HUDEP-2 (cell line): ENCODE measurements at regions not wholly inside any gene's neighbourhood (a gene's known extent, or its start where the extent isn't known, plus 50 kb on each side); places are given as distances from the start of the nearest gene placed in this dataset.

Experiments
- DNase-seq, 76 experiments: peaks; one replicate each; lab custom pipeline; 2025; ENCODE audit not compliant: unreplicated experiment in 76 of 76; lab: John Stamatoyannopoulos, UW

DNA sequence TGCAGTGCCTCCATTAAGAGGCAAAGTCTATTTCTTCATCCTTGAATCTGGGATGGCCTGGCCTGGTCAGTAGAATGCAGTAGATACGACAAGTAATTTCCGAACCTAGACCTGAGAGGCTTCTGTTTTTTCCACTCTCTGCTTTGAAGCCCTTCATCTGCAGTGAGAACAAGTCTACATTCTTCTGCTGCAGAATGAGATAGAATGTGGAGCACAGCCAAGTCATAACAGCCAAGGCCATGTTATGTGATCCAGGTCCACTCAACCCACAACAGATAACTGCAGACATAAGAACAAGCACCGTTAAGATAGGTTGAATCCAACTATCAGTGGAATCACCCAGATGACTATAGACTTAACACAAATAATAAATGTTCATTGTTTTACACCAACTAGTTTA lies 1297.7 kb downstream of the C4orf33 start:
- DNase-seq: no peak

DNA sequence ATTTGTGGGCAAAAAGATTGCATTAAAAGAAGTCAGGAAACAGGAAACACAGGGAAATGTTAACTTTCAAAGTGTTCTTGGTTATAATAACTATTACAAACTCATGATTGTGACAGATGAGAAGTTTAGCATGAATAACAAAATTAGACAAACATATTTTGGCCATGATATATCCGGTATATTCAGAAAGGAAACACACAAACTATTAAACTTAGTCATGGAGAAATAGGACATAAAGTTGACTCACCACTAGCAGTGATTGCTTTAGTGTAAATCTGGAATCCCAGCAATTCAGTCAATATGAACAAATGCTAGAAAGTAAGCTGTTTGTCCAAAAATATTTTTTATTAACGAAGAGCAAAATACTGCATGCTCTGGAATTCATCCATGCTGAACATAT lies 1299.9 kb downstream of the C4orf33 start:
- no peak for DNase-seq

DNA sequence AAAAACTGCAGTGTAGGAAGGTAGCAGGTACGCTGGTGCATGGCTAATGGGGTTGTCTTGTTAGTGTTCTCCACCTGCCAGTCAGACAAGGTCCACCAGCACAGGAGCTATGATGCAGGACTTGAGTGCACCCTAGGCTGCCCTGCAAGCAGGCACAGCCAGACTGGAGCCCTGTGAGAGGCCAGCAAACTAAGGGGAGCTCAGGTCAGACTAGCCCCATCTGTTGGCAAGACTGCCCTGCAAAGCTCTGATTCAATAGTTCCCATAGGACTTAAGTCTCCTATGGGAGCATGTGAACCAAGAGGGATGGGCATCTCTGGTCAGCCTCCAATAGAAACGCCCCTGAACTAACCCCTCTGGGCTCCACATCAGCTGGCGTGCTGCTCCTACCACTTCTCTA lies 1307.3 kb downstream of the C4orf33 start:
- DNase-seq: no peak

DNA sequence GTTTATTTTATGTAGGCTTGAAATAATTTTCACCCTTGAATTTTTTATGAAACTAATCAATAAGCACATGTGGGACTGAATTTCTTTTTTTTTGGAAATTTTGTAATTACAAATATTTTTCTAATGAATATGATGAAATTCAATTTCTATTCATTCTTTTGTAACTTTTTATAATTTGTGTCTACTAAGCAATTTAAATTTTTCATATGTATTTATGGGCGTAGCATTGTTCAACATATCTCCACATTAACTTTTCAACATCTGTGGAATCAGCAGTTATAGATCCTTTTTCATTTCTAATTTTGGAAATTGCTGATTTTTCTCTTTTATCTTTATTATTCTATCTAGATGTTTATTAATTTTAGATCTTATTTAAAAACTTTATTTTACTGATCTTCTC lies 1320.3 kb downstream of the C4orf33 start:
- DNase-seq: no peak

DNA sequence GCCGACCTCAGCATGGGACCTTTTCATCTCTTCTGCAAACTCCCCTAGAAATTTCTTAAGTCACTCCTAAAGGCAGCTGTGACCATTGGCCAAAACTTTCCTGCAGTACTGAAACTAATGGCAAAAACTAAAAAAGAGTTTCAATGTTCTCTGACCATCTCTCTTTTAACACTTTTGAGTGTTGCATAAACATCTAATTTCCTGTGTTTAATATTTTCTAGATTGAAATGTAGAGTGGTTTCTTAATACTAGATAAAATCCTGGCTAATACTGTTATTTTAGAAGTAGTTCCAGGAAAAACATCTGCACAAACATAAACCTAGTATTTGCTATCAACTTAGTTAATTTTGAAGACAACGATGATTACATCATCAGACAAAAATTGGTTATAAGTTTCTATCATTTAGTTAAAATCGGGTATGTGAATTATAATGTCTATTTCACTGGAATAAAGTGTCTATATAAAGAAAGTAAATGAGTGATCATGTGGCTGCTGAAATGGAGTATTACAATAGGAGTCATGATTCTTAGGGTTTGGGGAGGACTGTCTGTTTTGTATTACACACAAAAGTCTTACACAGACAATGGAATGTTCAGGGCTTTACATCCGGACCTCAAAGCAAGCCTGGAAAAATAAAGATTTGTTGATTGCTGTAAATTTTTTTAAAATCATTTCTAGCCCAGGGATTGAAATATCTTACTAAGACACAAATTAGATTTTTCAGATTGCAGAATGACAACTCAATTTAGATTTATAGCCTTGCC lies 1323.4 kb downstream of the C4orf33 start:
- no peak for DNase-seq

DNA sequence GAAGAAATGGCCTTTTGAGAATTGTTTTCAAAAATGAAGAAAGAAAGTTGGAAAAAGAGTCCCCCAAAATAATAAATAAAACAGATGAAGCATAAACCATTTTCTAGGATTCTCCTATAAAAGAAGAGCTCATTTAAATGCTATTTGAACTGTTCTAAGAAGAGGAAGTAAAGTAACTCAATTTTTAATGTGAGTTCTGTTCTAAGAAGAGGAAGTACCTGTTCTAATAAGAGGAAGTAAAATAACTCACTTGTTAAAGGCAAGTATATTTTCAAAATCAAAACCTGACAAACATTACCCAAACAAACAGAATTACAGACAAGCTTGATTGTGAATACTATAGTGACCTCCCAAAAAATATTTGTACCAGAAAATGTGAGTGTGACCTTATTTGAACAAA lies 1326.3 kb downstream of the C4orf33 start:
- DNase-seq: no peak

DNA sequence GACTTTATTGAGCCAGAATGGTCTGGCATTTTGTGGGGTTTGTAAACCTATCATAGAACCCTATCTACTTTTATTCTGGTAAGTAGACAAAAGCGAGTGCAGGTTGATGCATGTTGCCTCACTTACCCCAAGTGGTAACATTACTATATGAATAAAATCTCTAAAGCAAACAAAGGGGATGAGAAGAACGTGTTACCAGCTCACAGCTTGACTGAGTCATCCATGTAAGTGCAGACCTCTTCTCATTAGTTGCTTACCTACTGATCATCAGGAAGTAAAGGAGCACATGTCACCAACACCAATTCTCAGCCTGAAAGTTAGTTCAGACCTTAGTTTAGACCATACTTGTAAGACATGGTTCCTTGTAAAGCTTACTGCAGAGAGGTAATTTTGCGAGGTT lies 1328.3 kb downstream of the C4orf33 start:
- DNase-seq: no peak

DNA sequence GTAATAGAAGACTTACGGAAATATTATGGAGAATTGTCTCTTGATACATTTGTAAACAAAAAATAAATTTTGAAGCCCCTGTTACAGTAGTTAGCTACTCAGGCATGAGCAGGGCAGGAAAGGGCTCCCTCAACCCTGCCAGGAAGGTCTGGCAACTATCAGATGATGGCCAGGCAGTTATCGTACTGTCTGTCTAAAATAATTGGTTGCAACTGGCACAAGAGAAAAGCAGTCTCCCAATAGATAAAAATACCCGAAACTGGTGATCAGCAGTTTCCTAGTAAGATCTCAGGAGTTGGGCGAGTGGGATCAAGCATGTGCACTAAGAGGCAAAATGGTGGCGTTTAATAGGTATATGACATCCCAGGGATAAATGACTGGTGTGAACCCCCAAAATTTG lies 1336.3 kb downstream of the C4orf33 start:
- no peak for DNase-seq

DNA sequence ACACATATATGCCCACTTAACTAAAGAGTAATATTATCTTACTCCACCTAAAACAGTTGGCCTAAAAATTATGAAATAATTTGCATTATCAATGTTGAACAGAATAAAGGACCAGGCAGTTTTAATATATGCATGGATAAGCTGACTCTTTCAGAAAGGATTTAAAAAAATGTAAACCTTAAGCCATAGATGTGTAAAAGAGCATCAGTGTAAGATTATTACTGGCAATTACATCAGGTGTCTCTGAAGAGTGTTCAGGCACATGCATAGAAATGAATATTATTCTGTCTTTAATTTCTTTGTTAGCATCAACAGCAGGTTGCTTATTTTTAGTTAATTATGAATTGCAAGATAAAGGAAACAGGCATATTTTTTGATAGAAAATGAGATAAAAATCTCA lies 1353.8 kb downstream of the C4orf33 start:
- no peak for DNase-seq

DNA sequence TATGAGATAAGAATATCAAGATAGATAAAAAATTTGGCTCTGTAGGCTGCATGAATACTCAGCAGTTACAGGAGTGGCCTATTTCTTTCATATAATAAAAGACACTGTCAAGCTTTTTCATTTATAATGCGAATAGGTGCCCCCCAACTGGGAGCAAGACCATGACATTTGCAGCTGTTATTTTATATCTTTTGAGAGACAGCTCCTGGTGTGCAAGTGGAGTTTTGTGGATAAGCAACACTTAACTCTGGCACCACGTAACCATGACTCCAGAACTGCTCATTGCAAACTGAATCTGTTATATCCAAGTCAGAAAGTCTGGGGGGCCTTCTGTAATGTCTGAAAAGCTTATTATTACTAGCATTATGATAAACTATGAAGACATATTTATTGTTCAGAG lies 1372.4 kb downstream of the C4orf33 start:
- DNase-seq: no peak

DNA sequence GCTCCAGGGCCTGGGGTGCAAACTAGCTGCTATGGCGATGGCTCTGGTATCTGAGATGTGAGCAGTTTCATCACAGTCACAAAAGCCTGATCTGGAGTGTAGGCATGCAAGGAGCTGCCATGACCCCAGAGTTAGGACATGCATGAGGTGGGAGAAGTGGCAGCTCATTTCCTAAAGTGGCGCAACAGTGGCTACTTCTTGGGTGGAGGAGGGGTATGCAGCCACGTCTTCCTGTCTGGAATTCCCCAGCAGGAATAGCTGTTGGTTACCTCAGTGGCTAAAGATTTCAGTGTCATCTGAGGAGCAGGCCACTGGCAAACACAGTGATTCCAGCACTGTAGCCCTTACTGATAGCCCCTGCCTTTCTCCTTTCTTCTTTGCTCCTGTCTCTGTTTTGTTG lies 1382.5 kb downstream of the C4orf33 start:
- DNase-seq: no peak

DNA sequence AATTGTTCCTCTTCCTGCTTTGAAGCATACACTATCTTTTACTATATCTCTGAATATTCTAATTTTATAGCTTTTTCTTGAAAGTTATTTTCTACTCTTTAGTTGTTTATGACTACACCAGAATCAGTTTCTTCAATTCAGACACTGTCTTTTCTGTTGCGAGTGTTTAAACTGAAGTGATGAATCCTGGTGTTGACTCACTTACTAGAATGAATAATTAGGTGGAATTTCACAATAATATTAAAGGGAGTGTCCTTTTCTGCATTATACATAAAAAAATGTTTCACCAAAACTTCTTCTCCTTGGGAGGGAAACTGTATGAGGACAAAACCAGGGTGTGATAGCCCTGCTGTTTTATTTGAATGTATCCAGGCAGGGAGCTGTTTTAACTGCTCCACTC lies 1383.1 kb downstream of the C4orf33 start:
- no peak for DNase-seq

DNA sequence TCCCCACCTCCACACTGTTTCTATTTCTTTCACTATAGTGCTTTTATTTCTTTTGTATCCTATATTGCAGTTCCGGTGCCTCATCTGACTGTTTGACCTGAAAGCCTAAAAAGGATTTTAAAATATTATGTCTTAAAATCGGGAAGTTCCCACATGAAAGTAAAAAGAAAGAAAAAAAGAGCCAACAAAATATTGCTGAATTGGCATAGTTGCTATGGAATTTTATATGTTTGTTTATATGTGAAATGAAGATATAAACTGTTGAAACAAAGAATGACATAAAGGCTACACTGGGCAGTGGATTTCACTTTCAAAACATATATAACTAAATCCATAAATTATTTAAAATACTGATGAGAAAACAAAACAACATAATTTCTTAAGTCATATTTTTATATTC lies 1383.7 kb downstream of the C4orf33 start:
- DNase-seq: no peak

DNA sequence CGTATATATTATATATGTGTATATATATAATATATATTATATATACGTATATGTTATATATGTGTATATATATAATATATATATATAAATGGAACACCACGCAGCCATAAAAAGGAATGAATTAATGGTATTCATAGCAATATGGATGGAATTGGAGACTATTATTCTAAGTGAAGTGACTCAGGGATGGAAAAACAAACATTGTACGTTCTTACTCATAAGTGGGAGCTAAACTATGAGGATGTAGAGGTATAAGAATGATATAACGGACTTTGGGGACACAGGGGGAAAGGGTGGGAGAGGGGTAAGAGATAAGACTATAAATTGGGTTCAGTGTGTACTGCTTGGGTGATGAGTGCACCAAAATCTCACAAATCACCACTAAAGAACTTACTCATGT lies 1388.9 kb downstream of the C4orf33 start:
- DNase-seq: no peak

DNA sequence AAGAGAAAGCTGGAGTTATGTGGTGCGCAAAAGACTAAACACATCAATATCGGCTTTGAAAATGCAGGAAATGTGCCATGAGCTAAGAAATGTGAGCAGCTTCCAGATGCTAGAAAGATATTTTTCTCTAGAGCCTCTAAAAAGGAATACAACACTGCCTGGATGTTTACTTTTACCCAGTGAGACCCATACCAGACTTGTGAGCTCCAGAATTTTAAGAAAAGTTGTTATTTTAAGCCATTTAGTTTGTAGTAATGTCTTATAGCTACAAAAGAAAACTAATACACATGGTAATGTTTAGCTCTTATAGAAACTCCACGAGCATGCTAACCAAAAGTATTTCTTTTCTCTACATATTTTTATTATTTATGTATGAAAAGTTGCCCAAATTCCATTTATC lies 1389.4 kb downstream of the C4orf33 start:
- DNase-seq: no peak

DNA sequence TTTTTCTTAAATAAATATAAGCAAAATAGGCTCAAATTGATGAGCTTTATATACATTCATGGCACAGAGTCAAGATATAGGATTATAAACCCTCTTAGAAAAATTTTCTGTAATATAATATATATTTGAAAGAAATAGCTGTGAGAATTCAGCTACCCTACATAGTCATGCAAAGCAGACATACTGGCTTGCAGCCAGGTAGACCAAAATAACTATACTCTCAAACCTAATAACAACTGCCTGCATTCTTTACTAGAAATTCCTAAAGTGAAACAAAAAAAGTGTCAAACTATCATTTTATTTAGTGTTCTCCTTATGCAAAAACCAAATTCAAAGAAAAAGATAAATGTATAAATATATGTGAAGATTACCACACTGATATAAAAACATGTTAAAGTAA lies 1390.2 kb downstream of the C4orf33 start:
- no peak for DNase-seq

DNA sequence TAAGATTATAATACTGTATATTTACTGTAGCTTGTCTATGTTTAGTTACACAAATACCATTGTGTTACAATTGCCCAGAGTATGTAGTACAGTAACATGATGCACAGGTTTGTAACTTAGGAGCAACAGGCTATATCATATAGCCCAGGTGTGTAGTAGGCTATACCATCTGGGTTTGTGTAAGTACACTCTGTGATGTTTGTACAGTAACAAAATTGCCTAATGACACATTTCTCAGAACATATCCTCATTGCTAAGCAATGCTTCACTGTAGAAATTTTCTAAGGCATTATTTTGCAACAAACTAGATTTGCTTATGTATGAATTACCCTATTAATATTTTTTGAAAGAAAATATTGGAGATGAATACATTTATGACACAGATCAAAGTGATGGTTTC lies 1390.9 kb downstream of the C4orf33 start:
- DNase-seq: no peak

DNA sequence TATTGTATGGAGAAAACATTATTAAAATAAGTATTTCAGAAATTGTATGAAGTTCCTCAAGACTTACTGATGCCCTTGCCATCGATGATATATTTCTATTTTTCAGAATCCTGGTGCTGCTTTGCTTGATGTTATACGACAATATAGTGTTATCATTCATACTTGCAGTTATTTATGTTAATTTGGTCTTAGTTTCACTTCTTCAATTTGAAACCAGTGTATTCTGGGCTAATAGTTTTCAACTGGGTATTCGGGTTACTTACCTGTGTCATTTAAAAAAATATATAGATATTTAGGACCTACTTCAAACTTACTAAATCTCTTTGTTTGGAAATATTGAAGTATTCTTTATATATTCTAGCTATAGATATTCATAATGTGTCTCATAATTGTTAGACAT lies 1414.7 kb downstream of the C4orf33 start:
- no peak for DNase-seq

DNA sequence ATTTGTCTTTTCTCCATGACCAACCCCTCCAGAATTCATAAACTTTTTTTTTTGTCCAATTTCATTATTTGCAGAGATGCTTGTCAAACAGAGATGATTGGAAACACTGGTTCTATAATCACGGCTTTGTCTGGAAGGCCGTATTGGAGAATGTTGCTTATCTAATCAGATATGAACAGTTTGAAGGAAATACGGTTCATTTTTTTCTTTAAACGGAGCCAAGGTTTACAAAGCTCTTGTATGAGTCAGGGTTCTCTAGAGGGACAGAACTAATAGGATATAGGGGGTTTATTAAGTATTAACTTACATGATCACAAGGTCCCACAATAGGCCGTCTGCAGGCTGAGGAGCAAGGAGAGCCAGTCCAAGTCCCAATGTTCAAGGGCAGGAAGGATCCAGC lies 1415.8 kb downstream of the C4orf33 start:
- no peak for DNase-seq

DNA sequence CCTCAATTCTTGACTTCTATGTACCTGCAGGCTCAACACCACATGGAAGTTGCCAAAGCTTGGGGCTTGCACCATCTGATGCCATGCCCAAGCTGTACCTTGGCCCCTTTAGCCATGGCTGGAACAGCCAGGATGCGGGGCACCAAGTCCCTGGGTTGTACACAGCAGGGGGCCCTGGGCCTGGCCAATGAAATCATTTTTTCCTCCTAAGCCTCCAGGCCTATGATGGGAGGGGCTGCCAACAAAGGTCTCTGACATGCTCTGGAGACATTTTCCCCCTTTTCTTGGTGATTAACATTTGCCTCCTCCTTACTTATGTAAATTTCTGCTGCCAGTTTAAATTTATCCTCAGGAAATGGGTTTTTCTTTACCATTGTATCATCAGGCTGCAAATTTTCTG lies 1428.1 kb downstream of the C4orf33 start:
- no peak for DNase-seq

DNA sequence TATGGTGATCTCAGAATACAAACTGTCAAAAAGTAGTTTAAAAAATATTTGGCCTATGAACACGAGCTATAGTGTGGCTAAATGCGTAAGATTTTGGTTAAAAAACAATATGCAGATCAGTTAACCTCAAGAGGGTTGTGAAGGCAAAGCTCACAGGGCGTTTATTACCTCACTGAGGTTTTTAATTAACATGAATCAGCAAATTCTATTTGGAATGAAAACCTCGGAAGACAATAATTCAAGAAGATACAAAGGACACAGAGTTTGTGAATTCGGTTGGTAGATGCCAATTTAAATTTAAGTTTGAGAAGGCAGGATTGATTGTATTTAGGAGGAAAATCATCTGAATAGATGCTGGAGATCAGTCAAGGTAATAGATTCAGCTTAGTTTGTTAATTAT lies 1434.6 kb downstream of the C4orf33 start:
- no peak for DNase-seq

DNA sequence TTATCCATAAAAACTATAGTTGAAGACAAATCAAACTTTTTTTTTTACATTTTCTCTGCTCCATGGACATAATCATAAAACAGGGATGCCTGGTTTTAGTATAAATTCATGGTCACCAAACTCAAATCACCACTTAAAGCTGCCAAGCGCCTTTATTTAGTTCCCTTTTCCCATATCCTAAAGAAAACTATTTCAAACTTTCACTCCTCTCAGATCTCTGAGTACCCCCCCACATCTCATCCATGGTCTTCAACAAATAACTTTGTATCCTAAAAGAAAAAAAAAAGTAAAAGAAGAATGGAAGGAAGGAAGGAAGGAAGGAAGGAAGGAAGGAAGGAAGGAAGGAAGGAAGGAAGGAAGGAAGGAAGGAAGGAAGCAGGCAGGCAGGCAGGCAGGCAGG lies 1438.7 kb downstream of the C4orf33 start:
- DNase-seq: no peak

DNA sequence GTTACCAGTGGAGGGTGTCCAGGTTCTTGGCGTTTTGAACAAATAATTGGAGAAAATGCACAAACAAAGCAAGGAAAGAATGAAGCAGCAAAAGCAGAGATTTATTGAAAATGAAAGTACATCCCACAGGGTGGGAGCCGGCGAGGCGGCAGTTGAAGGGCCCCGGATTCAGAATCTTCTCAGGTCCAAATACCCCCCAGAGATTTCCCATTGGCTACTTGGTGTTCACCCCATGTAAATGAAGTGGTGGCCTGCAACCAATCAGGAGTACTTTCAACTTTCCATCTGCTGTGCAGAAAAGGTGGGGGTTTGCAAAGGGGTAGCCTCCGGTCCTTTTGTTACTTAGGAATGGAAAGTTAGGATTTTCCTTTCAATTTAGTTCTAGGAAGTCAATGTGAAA lies 1447.0 kb downstream of the C4orf33 start:
- no peak for DNase-seq
